Caco-2 (cell line): ENCODE measurements at regions not wholly inside any gene's neighbourhood (a gene's known extent, or its start where the extent isn't known, plus 50 kb on each side); places are given as distances from the start of the nearest gene placed in this dataset.
A peak's percentile ranks its signal among the peaks of the same experiment; 100 is the strongest.

Experiments used
- BruUV-seq: library from RNA; stranded (reverse); fragments of 400-500 nt; replicated peaks from 2 replicates; lab custom pipeline; 2021; lab: Mats Ljungman, UMichigan
- CTCF ChIA-PET: fragments of 300-600 bp; sonication (Branson Sonifier 250); formaldehyde crosslinking; loops from one replicate; lab custom pipeline; 2022; ENCODE audit warnings: antibody characterized with exemption; lab: Charles Lee
- POLR2A ChIA-PET: fragments of 300-600 bp; sonication (Branson Sonifier 250); formaldehyde crosslinking; loops from one replicate; lab custom pipeline; 2022; ENCODE audit warnings: antibody characterized with exemption; lab: Charles Lee
- DNase-seq, 2 experiments: peaks; one replicate each; pipeline versions ENCODE4 v3.0.0 to v3.0.0-alpha.2; 2020 to 2022
- H3K27me3 ChIP-seq: replicated peaks from 2 replicates; pipeline ENCODE4 v1.6.0; 2011; ENCODE audit warnings: low read length; ENCODE audit not compliant: control insufficient read depth, insufficient read depth
- H3K36me3 ChIP-seq: 2 replicates; pipeline ENCODE4 v1.5.1; 2011; ENCODE audit warnings: low read length; ENCODE audit not compliant: control insufficient read depth, insufficient read depth
- H3K4me1 ChIP-seq: fragments of 250-450 bp; sonication (Bioruptor Pico); 2 replicates; pipeline ENCODE4 v1.5.1; 2020; ENCODE audit warnings: mild to moderate bottlenecking
- H3K4me3 ChIP-seq: 2 replicates; pipeline ENCODE4 v1.5.1; 2011; ENCODE audit warnings: low read depth, mild to moderate bottlenecking, control low read depth, low read length
- H3K9me3 ChIP-seq: fragments of 250-450 bp; sonication (Bioruptor Pico); 2 replicates; pipeline ENCODE4 v1.5.1; 2020; ENCODE audit warnings: mild to moderate bottlenecking, moderate library complexity
- H3K27ac Mint-ChIP-seq: one replicate; pipeline ENCODE4 v1.8.0; 2022; ENCODE audit warnings: mixed read lengths; ENCODE audit not compliant: unreplicated experiment
- H3K27me3 Mint-ChIP-seq: one replicate; pipeline ENCODE4 v1.8.0; 2022; ENCODE audit warnings: mixed read lengths; ENCODE audit not compliant: insufficient read depth, unreplicated experiment
- H3K36me3 Mint-ChIP-seq: one replicate; pipeline ENCODE4 v1.8.0; 2022; ENCODE audit warnings: mild to moderate bottlenecking, mixed read lengths; ENCODE audit not compliant: insufficient read depth, unreplicated experiment
- H3K4me1 Mint-ChIP-seq: one replicate; pipeline ENCODE4 v1.8.0; 2022; ENCODE audit warnings: low read depth, mixed read lengths; ENCODE audit not compliant: unreplicated experiment
- H3K4me3 Mint-ChIP-seq: one replicate; pipeline ENCODE4 v1.8.0; 2022; ENCODE audit warnings: mild to moderate bottlenecking, moderate library complexity, mixed read lengths; ENCODE audit not compliant: unreplicated experiment
- H3K9me3 Mint-ChIP-seq: one replicate; pipeline ENCODE4 v1.8.0; 2022; ENCODE audit warnings: mixed read lengths; ENCODE audit not compliant: unreplicated experiment
- intact Hi-C: fragments of 100-400 bp; cut with micrococcal nuclease; formaldehyde crosslinking; loops from one replicate; pipeline ENCODE4 v1.10.0; 2022; ENCODE audit not compliant: unreplicated experiment
- TF ChIP-seq, protein P1 (sequence below), 2 experiments: fragments of 200-600 bp in 1 of 2; IDR thresholded peaks; 1 replicate in 1 of 2; 2 replicates in 1 of 2; pipeline versions ENCODE4 v1.5.1 to v1.8.0; 2011 to 2022; ENCODE audit warnings: antibody characterized with exemption in 1 of 2, control low read depth in 1 of 2, inconsistent platforms in 1 of 2, low read depth in 1 of 2, low read length in 1 of 2, mild to moderate bottlenecking in 1 of 2, moderate library complexity in 1 of 2; ENCODE audit not compliant: insufficient read depth in 1 of 2, severe bottlenecking in 1 of 2, unreplicated experiment in 1 of 2

DNA sequence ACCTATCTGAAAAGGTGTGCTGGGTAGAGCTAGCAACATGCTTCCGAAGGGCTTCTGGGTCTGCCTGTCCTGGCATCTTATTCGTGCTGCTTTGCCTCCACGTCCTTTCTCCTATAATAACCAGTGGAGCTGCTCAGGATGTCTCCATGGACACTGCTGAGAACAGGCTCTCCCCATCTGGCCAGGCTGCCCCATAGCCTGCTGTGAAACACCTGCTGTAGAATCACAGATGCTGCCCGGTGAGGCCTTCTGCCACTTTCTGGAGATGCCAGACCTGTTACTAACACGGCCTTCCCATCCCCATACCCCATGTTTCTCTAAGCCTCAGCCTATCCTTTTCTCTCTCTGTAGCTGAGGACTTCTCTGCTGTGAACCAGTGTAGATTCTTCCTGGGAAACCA lies 120.5 kb downstream of the IER5 start:
- Histone ChIP-seq H3K4me1 (no peaks in the 10 kb centered on the region), H3K9me3 (no peaks in the 10 kb centered on the region), H3K4me3 (no peak overlapping the region), H3K36me3 (no peaks in the 10 kb centered on the region), H3K27me3 (0 out of 2 replicates have a peak, but pooled peaks cover 1% of the 10 kb centered on the region)
- H3K4me3 Mint-ChIP-seq, result no peak overlapping the region
- peaks cover 14% of the 10 kb centered on the region for H3K27me3 Mint-ChIP-seq
- intact Hi-C loops, result no loop called here
- no peak overlapping the region for H3K27ac Mint-ChIP-seq
- TF ChIP-seq, protein P1, sequence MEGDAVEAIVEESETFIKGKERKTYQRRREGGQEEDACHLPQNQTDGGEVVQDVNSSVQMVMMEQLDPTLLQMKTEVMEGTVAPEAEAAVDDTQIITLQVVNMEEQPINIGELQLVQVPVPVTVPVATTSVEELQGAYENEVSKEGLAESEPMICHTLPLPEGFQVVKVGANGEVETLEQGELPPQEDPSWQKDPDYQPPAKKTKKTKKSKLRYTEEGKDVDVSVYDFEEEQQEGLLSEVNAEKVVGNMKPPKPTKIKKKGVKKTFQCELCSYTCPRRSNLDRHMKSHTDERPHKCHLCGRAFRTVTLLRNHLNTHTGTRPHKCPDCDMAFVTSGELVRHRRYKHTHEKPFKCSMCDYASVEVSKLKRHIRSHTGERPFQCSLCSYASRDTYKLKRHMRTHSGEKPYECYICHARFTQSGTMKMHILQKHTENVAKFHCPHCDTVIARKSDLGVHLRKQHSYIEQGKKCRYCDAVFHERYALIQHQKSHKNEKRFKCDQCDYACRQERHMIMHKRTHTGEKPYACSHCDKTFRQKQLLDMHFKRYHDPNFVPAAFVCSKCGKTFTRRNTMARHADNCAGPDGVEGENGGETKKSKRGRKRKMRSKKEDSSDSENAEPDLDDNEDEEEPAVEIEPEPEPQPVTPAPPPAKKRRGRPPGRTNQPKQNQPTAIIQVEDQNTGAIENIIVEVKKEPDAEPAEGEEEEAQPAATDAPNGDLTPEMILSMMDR (IDR thresholded peaks at IDR 0.05; ENCODE audit: insufficient read depth in 1 of 2, low read depth in 1 of 2, low read length in 1 of 2, severe bottlenecking in 1 of 2, unreplicated experiment in 1 of 2), result no peak
- CTCF ChIA-PET, result interaction anchor here (0.7 kb wide), 1 partner anchor 270 kb away, joined by 3 read pairs; no protein-coding TSS in a partner anchor
- no peaks in the 10 kb centered on the region for H3K36me3 Mint-ChIP-seq
- POLR2A ChIA-PET, result no interaction called here
- BruUV-seq, result no TSS peak
- no peak for DNase-seq
- H3K4me1 Mint-ChIP-seq, result no peaks in the 10 kb centered on the region
- H3K9me3 Mint-ChIP-seq, result no peaks in the 10 kb centered on the region

DNA sequence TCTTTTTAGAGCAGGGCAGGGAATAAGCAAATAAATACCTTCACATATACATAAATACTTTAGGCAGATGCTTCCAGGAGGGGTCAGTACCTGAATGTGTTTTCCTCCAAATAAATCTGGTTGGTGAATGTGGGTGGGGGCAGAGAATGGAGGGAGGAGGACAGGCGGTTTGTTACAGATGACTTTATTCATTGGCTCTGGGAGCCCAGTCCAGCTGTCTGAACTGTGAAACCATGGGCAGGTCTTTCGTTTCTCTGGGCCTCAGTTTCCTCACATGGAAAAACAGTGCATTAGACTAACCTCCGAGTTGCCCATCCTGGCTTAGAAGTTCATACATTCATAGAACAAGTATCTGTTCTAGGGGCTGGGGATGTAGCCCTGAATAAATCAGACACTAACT lies 124.6 kb downstream of the IER5 start:
- peaks cover 12% of the 10 kb centered on the region for H3K27me3 Mint-ChIP-seq
- CTCF ChIA-PET, result no interaction called here
- intact Hi-C loops, result no loop called here
- no TSS peak for BruUV-seq
- 0 out of 2 replicates have a peak, but pooled peaks cover 1% of the 10 kb centered on the region for H3K27me3 ChIP-seq
- H3K4me1 ChIP-seq, result no peaks in the 10 kb centered on the region
- H3K4me3 ChIP-seq, result no peak overlapping the region
- no peak overlapping the region for H3K27ac Mint-ChIP-seq
- no peaks in the 10 kb centered on the region for H3K9me3 ChIP-seq
- no peak for DNase-seq
- TF ChIP-seq, protein P1 (IDR thresholded peaks at IDR 0.05; ENCODE audit: insufficient read depth in 1 of 2, low read depth in 1 of 2, low read length in 1 of 2, severe bottlenecking in 1 of 2, unreplicated experiment in 1 of 2), result no peak
- no peaks in the 10 kb centered on the region for H3K9me3 Mint-ChIP-seq
- H3K4me1 Mint-ChIP-seq, result no peaks in the 10 kb centered on the region
- no peaks in the 10 kb centered on the region for H3K36me3 Mint-ChIP-seq
- H3K4me3 Mint-ChIP-seq, result no peak overlapping the region
- POLR2A ChIA-PET, result no interaction called here
- no peaks in the 10 kb centered on the region for H3K36me3 ChIP-seq

DNA sequence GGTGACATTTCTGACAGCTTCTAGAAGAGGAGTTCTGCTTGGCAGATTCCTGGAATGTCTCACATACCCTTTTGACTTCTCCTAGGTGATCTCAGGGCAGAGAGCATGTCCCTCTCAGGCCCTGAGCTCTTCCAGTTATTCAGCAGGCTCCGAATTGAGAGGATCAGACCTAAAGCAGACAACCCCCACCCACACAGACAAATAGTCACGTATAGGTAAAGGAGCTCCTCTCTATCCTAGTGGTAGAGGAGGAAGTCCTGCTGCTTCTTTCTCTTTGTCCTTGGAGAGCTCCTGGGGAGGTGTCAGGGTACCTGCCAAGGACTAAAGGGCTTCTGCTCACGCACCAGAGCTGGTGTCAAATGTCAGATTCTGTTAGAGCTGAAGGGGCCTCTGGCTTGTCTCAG lies 128.1 kb downstream of the IER5 start:
- no TSS peak for BruUV-seq
- Histone ChIP-seq H3K4me1 (no peaks in the 10 kb centered on the region), H3K4me3 (no peak overlapping the region), H3K9me3 (no peaks in the 10 kb centered on the region), H3K27me3 (no peaks in the 10 kb centered on the region), H3K36me3 (no peaks in the 10 kb centered on the region)
- CTCF ChIA-PET, result interaction anchor here (1.2 kb wide), 1 partner anchor 208 kb away, joined by 4 read pairs; no protein-coding TSS in a partner anchor
- TF ChIP-seq, protein P1 (IDR thresholded peaks at IDR 0.05; ENCODE audit: insufficient read depth in 1 of 2, low read depth in 1 of 2, low read length in 1 of 2, severe bottlenecking in 1 of 2, unreplicated experiment in 1 of 2), result no peak
- POLR2A ChIA-PET, result no interaction called here
- Mint-ChIP-seq H3K9me3 (no peaks in the 10 kb centered on the region), H3K27me3 (peaks cover 7% of the 10 kb centered on the region), H3K36me3 (no peaks in the 10 kb centered on the region), H3K4me1 (no peaks in the 10 kb centered on the region), H3K27ac (no peak overlapping the region), H3K4me3 (no peak overlapping the region)
- peak in 1 of 2 experiments; percentile 10 for DNase-seq
- intact Hi-C loops, result no loop called here
